ENCODE measurements at regions not wholly inside any gene's neighbourhood (a gene's known extent, or its start where the extent isn't known, plus 50 kb on each side); places are given as distances from the start of the nearest gene placed in this dataset.
"Not testable (repeated sequence)": the region's sequence is repeated elsewhere in the genome, so short reads cannot be mapped to it uniquely, and the experiment has no call there.

GRCh38 chr11:133636711-133637355 is 104.5 kb upstream of the OPCML start:
- Histone ChIP-seq H3K4me1 (ENCODE audit: control insufficient read depth, insufficient read depth, low read length) (no peaks in the 10 kb centered on the region), H3K36me3 (ENCODE audit: control insufficient read depth, insufficient read depth, low read length) (no peaks in the 10 kb centered on the region), H3K9me3 (ENCODE audit: control insufficient read depth, insufficient read depth, low read depth, low read length) (no peaks in the 10 kb centered on the region), H3K4me3 (ENCODE audit: low read depth in 2 of 2, low read length in 2 of 2) (no peak overlapping the region), H3K27me3 (ENCODE audit: control insufficient read depth, insufficient read depth, low read length) (peaks cover 6% of the 10 kb centered on the region; the same call in 1 of the 2 replicates), H3K27ac (ENCODE audit: low read length) (no peak overlapping the region)
- intact Hi-C loops (cut with micrococcal nuclease; ENCODE audit: unreplicated experiment) (no loop called here), in situ Hi-C loops (cut with HindIII; ENCODE audit: low pct_unique_long_range_greater_than_20kb, low sequenced_read_pairs) (no loop called here)
- TF ChIP-seq TCF7L2 (IDR thresholded peaks at IDR 0.05; ENCODE audit: low read depth, low read length) = no peak
- CTCF ChIA-PET = interaction anchor here (0.6 kb wide), 1 partner anchor 31 kb away, joined by 4 read pairs; no protein-coding TSS in a partner anchor
- no peak for ATAC-seq
- BruUV-seq (replicated peaks) = no TSS peak
- DNase-seq (ENCODE audit: low read depth, low spot score) = no peak
- POLR2A ChIA-PET = no interaction called here

- ChIA-PET CTCF (no interaction called here), POLR2A (no interaction called here)
- in situ Hi-C loops (cut with HindIII; ENCODE audit: low pct_unique_long_range_greater_than_20kb, low sequenced_read_pairs) = no loop called here
- TF ChIP-seq REST (IDR thresholded peaks at IDR 0.05; ENCODE audit: insufficient read depth in 1 of 2, low read depth in 2 of 2, low read length in 1 of 2) = no peak
- no peak for TF ChIP-seq POLR2AphosphoS5 (IDR thresholded peaks at IDR 0.05; ENCODE audit: low read depth, low read length)
- TF ChIP-seq, protein P1, sequence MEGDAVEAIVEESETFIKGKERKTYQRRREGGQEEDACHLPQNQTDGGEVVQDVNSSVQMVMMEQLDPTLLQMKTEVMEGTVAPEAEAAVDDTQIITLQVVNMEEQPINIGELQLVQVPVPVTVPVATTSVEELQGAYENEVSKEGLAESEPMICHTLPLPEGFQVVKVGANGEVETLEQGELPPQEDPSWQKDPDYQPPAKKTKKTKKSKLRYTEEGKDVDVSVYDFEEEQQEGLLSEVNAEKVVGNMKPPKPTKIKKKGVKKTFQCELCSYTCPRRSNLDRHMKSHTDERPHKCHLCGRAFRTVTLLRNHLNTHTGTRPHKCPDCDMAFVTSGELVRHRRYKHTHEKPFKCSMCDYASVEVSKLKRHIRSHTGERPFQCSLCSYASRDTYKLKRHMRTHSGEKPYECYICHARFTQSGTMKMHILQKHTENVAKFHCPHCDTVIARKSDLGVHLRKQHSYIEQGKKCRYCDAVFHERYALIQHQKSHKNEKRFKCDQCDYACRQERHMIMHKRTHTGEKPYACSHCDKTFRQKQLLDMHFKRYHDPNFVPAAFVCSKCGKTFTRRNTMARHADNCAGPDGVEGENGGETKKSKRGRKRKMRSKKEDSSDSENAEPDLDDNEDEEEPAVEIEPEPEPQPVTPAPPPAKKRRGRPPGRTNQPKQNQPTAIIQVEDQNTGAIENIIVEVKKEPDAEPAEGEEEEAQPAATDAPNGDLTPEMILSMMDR (IDR thresholded peaks at IDR 0.05) = no peak
- no peak for TF ChIP-seq TCF7L2 (IDR thresholded peaks at IDR 0.05; ENCODE audit: low read depth, low read length)
- no peak for TF ChIP-seq SIN3A (IDR thresholded peaks at IDR 0.05; ENCODE audit: borderline replicate concordance, insufficient read depth, low read depth, low read length)
- intact Hi-C loops (cut with micrococcal nuclease; ENCODE audit: unreplicated experiment) = no loop called here
- Histone ChIP-seq H3K9me3 (ENCODE audit: control insufficient read depth, insufficient read depth, low read depth, low read length) (no peaks in the 10 kb centered on the region), H3K36me3 (ENCODE audit: control insufficient read depth, insufficient read depth, low read length) (no peaks in the 10 kb centered on the region), H3K4me1 (ENCODE audit: control insufficient read depth, insufficient read depth, low read length) (no peaks in the 10 kb centered on the region), H3K27ac (ENCODE audit: low read length) (no peak overlapping the region), H3K27me3 (ENCODE audit: control insufficient read depth, insufficient read depth, low read length) (peaks cover 6% of the 10 kb centered on the region; the same call in 1 of the 2 replicates), H3K4me3 (ENCODE audit: low read depth in 2 of 2, low read length in 2 of 2) (no peak overlapping the region)
- DNase-seq (ENCODE audit: low read depth, low spot score) (no peak), ATAC-seq (no peak)
- no TSS peak for BruUV-seq (replicated peaks)
Measured at GRCh38 chr11:133635244-133635739, 103.0 kb upstream of the OPCML start.

GRCh38 chr11:133628371-133628770 is 96.1 kb upstream of the OPCML start:
- DNase-seq (ENCODE audit: low read depth, low spot score); in situ Hi-C loops (cut with HindIII; ENCODE audit: low pct_unique_long_range_greater_than_20kb, low sequenced_read_pairs); H3K4me3 ChIP-seq (ENCODE audit: low read depth in 2 of 2, low read length in 2 of 2); H3K36me3 ChIP-seq (ENCODE audit: control insufficient read depth, insufficient read depth, low read length); CTCF ChIA-PET; H3K27me3 ChIP-seq (ENCODE audit: control insufficient read depth, insufficient read depth, low read length); POLR2A ChIA-PET; H3K27ac ChIP-seq (ENCODE audit: low read length); BruUV-seq (replicated peaks); intact Hi-C loops (cut with micrococcal nuclease; ENCODE audit: unreplicated experiment); H3K4me1 ChIP-seq (ENCODE audit: control insufficient read depth, insufficient read depth, low read length); H3K9me3 ChIP-seq (ENCODE audit: control insufficient read depth, insufficient read depth, low read depth, low read length); ATAC-seq: not testable (repeated sequence)

All from Panc1 (cell line).